GM19324 (cell line): ENCODE measurements at regions not wholly inside any gene's neighbourhood (a gene's known extent, or its start where the extent isn't known, plus 50 kb on each side); places are given as distances from the start of the nearest gene placed in this dataset.

Source experiments
- ATAC-seq: cut with Tn5 transposase; IDR thresholded peaks from one replicate; pipeline ENCODE4 v1.9.1; 2021; ENCODE audit warnings: mild to moderate bottlenecking, moderate library complexity; ENCODE audit not compliant: unreplicated experiment, low FRiP score

DNA sequence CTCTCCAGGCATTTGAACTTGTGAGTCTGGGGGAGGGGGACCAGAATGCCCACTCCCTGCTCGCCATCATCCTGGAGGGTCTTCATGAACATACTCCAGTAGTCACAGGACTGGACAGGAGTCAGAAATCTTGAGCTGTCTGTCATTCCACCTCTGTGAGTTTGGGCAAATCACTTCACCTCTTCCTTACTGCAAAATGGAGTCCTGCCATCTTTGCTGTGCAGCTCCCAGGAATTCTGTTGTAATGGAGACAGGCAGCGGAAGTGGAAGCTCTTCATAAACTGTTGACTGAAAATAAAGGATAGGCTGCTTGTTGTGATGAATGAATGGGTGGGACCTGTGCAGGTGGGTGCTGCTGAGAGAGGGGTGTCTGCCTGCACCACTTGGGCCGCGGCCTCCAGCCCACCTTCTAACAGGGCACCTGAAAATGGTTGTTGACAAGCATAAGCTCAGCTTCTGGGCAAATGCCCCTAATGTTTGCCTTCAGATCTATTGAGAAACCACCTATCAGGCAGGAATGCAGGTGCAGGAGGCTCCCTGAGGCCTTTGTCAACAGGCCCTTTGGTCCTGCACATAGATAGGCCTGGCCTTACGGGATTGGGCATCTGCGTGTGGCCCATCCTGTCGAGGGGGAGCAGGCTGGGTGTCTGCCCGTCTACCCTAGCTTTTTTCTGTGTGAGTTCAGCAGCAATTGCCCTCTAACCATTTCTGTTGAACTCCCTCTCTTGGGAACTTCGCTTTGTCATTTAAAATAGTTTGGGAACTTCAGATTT, 321.0 kb downstream of the RPS6KC1 start:
- no peak for ATAC-seq

DNA sequence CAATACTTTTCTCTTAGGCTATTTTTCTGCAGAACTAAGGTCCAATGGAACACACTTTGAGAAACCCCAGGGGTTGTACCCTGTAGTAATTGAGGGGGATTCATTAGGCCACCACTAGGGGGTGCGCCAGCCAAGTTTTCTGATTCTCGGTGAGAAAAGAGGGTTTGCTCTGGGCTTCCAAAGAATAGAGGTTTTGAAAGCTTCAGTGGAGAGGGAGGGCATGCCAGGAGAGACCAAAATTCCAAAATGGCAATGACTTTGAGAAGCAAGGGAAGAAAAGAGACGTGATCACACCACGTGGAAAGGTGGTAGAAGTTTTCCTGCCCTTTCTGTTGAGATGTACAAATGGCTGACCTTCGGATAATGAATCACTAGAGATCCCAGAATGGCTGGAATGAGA, 323.3 kb downstream of the RPS6KC1 start:
- peak; percentile 66 for ATAC-seq

DNA sequence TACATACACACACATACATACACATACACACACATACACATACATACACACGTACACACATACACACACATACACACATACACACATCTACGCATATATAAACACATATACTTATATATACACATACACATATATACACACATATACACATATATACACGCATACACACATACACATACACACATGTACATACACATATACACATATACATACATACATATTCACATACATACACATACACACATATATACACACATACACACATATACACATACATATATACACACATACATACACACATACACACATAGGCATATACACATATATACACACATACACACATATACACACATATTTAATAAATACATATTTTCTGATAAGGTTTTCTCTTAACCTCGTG, 324.0 kb downstream of the RPS6KC1 start:
- ATAC-seq: no peak

DNA sequence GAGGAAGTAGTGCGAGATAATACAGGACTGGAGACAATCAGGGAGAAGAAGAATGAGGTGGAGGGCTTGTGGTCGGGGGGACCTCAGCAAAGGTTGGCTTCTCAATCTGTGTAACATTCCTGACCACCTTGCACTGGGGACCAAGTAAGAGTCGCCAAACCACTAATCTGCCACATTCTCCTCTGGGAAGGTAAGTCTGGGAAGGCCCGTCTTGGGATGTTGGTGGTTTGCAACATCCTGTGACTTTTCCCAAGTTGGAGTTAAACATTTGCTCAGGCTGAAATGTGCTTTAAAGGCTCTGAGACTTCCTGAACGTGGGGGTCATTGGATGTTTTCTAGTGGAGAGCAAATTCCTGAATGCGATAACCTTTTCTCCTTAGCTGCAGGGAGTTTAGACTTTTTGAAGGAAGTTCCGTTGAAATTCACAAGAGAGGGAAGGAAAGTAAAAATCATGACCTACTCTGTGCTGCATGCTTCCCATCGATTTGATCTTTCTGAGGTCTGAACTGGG, 325.9 kb downstream of the RPS6KC1 start:
- ATAC-seq: no peak

DNA sequence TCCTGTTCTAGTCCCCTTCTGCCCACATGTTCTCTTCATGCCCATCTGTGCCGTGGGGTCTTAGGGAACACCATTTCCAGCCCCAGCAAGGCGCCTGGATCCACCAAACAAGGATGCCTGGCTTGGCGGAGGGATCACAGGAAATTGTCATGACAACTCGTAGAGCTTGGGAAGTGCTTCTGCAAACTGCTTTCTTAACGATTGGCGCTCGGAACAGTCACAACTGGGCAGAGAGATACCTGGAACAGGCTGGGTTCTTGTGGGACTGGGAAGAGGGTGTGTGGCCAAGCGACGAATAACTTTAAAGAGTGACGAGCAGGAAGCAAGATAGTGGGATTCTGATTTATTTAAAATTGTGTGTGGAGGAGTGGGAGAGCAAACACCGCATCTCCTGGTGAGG, 329.8 kb downstream of the RPS6KC1 start:
- no peak for ATAC-seq

DNA sequence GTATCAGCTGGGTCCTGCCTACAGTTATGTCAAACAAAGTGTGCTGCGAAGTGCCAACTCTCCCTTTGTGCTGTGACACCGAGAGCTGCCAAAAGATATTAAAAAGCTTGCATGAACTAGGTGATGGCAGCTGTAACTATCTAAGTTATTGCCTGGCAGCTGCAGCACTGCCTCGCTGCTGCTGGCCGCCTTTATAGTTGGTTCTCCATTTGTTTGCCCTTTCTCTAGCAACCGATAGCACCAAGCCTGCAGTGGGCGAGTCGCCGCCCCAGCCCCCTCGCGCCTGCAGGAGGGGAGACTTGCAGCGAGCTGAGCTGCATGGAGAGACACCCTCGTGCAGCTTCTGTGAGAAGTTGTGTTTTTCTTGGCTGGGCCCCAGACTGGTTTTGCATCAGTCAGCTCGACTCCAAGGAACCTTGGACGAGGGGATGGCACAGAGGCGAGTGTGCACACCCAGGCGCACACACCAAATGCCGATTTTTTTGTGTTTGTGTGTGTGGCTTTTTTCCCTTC, 330.6 kb downstream of the RPS6KC1 start:
- ATAC-seq: no peak

GRCh38 chr1:213383465-213383864, 332.4 kb downstream of the RPS6KC1 start:
- no peak for ATAC-seq

GRCh38 chr1:213385201-213385600, 334.2 kb downstream of the RPS6KC1 start:
- no peak for ATAC-seq

- ATAC-seq: no peak
These were observed 334.8 kb downstream of the RPS6KC1 start for GRCh38 chr1:213385806-213386324.

GRCh38 chr1:213387380-213388015, 336.5 kb downstream of the RPS6KC1 start:
- ATAC-seq: no peak

DNA sequence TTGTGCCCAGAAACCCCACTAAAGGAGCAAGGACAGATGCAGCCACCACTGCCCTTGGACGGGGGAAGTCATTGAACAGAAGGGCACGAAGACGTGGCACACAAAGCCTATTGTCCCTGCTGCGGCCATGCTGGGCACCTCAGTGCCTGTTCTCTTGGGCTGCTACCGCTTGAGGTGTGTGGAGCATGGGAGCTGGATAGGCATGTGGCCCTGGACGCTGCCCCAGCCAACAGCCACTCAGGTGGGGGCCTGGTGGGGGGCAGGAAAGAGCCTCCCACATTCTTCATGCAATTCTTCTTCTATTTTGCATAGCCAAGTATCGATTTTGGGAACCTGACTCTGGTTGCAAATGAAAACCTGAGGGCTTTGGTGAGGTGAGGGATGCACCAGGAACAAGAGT, 337.2 kb downstream of the RPS6KC1 start:
- ATAC-seq: no peak

DNA sequence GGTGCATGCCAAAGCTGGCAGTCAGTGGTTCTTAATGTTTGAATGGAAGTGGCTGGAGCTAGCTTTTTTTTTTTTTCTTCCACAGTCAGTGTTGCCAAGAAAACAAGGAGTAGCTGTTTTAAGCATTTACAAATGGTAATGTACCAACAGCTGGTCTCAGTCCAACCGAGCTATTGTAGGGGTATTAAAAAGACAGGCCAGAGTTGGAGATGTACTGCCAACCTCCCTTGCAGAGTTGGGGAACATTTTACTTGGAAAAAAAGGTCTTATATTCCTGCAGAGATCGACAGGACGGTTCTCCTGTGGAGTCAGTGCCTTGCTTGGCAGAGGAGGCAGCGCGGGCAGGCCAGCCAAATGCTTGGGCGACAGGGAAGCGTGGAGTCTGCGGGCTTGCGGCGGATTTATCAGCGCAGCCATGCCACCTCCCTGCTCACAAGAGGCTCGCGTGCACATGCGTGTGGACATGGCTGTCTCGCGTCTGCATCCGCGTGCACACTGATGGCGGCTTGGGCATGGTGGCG, 338.1 kb downstream of the RPS6KC1 start:
- no peak for ATAC-seq

DNA sequence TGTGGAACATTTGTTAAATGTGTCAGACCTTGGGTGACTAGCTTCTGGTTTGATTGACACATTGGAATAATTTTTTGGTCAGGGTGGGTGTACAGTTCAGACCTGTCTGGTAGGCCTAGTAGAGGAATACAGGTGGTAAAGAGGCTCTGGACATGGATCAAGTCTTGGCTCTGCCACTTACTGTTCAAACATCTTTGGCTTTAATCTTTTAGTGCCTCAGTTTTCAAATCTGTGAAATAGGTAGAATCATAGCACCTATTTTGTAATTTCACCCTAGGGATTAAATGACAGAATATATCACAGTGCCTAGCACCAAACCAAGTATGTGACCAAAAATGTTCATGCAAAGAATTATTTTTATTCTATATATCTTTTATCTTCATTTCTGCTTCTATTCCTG, 340.4 kb downstream of the RPS6KC1 start:
- ATAC-seq: no peak

GRCh38 chr1:213393860-213394259, 342.8 kb downstream of the RPS6KC1 start:
- no peak for ATAC-seq

DNA sequence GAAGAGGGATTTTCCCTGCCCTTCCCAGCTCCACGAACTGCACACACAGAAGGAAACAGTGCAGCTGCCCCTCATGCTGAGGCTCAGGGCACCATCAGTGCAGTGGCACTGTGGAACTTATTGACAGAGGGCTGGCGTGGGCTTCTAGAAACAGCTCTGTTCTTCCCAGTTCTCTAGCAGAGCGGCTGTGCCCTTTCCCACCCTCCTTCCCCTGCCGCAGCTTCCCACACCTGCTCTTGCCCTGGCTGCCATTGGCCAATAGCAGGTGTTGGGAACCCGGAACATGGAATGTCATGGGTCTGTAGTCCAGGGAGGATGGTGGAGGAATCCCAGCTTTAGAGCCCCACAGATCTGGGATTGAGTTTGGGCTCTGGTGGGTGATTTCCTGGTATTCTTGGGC, 343.8 kb downstream of the RPS6KC1 start:
- no peak for ATAC-seq

GRCh38 chr1:213397638-213398037, 346.6 kb downstream of the RPS6KC1 start:
- ATAC-seq: no peak

- no peak for ATAC-seq
These were observed 348.7 kb downstream of the RPS6KC1 start for GRCh38 chr1:213399695-213400094.

DNA sequence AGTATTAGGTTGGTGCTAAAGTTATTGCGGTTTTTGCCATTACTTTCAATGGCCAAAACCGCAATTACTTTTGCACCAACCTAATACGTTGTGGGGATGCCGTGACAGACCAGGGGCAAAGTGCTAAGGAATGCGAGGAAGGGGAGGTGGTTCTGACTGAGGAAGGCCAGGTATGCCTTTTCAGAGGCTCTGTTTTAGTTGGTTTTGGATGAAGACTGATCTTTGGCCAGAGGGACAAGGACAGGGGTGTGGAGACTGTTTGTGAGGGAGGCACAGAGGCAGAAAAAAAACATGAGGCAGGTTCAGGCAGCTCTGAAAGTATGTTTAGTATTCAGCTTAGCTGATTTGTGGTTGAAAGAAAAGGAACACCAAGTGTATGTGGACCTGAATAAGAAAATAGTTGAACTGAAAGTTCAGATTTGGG, 358.2 kb downstream of the RPS6KC1 start:
- ATAC-seq: no peak

GRCh38 chr1:213409971-213410370, 358.9 kb downstream of the RPS6KC1 start:
- ATAC-seq: no peak

DNA sequence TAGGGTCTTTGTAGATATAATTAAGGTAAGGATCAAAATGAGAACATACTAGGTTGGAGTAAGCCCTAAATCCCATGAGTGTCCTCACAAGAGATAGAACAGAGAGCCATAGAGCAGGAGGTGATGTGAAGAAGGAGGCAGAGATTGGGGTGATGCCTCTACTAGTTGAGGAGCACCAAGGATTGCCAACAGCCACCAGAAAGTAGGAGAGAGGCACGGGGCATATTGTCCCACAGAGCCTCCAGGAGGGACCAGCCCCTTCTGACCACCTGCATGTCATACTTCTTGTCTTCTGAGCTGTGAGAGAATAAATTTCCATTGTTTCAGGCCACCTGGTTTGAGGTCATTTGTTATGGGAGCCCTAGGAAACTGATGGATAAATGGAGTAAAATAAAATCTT, 363.3 kb downstream of the RPS6KC1 start:
- no peak for ATAC-seq

- ATAC-seq: no peak
These were observed 363.9 kb downstream of the RPS6KC1 start for GRCh38 chr1:213414911-213415310.
